ENCODE measurements at regions not wholly inside any gene's neighbourhood (a gene's known extent, or its start where the extent isn't known, plus 50 kb on each side); places are given as distances from the start of the nearest gene placed in this dataset.

GRCh38 chr1:25137106-25137505, 95.2 kb downstream of the SYF2 start:
- TF ChIP-seq EZH2 (IDR thresholded peaks at IDR 0.05; ENCODE audit: low read length, missing control alignments): no peak
- TF ChIP-seq, protein P1, sequence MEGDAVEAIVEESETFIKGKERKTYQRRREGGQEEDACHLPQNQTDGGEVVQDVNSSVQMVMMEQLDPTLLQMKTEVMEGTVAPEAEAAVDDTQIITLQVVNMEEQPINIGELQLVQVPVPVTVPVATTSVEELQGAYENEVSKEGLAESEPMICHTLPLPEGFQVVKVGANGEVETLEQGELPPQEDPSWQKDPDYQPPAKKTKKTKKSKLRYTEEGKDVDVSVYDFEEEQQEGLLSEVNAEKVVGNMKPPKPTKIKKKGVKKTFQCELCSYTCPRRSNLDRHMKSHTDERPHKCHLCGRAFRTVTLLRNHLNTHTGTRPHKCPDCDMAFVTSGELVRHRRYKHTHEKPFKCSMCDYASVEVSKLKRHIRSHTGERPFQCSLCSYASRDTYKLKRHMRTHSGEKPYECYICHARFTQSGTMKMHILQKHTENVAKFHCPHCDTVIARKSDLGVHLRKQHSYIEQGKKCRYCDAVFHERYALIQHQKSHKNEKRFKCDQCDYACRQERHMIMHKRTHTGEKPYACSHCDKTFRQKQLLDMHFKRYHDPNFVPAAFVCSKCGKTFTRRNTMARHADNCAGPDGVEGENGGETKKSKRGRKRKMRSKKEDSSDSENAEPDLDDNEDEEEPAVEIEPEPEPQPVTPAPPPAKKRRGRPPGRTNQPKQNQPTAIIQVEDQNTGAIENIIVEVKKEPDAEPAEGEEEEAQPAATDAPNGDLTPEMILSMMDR (conservative IDR thresholded peaks at IDR 0.05 in 1 of 2, IDR thresholded peaks at IDR 0.05 in 1 of 2; ENCODE audit: low read depth in 1 of 2, low read length in 2 of 2): no peak
